ENCODE measurements at regions not wholly inside any gene's neighbourhood (a gene's known extent, or its start where the extent isn't known, plus 50 kb on each side); places are given as distances from the start of the nearest gene placed in this dataset.

DNA sequence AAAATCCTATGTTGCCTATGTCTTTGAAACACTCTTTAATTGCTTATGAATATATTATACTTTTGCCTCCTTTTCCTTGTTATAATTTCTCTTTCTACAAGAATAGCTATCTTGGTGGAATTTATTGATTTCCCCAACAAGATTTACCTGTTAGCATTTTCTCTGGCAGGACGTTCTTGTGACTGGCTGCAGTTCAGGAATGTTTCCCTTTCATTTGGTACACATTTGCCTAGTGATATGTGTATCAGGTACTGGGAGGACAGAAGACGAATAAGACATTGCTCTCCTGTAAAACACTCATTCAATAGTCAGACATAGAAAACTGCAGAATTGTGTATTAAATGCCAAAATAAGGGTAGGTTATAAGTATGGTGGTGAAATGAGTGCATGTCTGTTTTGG lies 279.9 kb downstream of the FAT3 start:
- no peak for TF ChIP-seq EZH2 (IDR thresholded peaks at IDR 0.05; ENCODE audit: insufficient read depth, poor library complexity, severe bottlenecking)
- no peak for TF ChIP-seq EZH2phosphoT487 (IDR thresholded peaks at IDR 0.05; ENCODE audit: insufficient read depth, low read depth)

All from GM23248 (cell line).